SK-N-SH treated with all-trans-retinoic acid at 6 μM for 48 hours (cell line): ENCODE measurements at regions not wholly inside any gene's neighbourhood (a gene's known extent, or its start where the extent isn't known, plus 50 kb on each side); places are given as distances from the start of the nearest gene placed in this dataset.

Experiments
- ESRRG ChIP-seq: fragments of 250-450 bp; sonication (Bioruptor Pico); IDR thresholded peaks from 2 replicates; pipeline ENCODE4 v1.6.1; 2021; ENCODE audit warnings: mild to moderate bottlenecking
- RARB ChIP-seq: fragments of 250-450 bp; sonication (Bioruptor Pico); IDR thresholded peaks from 2 replicates; pipeline ENCODE4 v1.8.0; 2021; ENCODE audit warnings: mild to moderate bottlenecking, moderate library complexity

- TF ChIP-seq ESRRG (CRISPR knock-in tag), result no peak
- no peak for TF ChIP-seq RARB (CRISPR knock-in tag)
These were observed 322.9 kb downstream of the RAPGEF2 start for GRCh38 chr4:159425737-159426305.
